ENCODE measurements at regions not wholly inside any gene's neighbourhood (a gene's known extent, or its start where the extent isn't known, plus 50 kb on each side); places are given as distances from the start of the nearest gene placed in this dataset.
A peak's percentile ranks its signal among the peaks of the same experiment; 100 is the strongest.

DNA sequence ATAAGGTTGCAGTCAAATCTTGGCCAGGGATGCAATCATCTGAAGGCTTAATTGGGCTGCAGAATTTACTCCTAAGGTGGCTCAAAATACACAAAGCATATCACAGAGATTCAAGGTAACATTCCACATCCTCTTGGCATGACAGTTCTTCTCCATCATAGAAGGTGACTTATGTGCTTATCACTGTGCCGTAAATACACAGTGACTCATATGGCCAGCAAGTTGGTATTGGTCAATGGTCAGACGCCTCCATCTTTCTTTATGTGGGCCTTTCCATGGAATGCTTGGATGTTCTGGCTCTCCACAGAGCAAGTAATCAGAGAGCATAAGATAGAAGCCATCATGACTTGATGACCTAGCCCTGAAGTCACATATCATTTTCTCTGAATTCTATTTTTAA is 168.8 kb upstream of the ST8SIA2 start:
- no peak for DNase-seq

DNA sequence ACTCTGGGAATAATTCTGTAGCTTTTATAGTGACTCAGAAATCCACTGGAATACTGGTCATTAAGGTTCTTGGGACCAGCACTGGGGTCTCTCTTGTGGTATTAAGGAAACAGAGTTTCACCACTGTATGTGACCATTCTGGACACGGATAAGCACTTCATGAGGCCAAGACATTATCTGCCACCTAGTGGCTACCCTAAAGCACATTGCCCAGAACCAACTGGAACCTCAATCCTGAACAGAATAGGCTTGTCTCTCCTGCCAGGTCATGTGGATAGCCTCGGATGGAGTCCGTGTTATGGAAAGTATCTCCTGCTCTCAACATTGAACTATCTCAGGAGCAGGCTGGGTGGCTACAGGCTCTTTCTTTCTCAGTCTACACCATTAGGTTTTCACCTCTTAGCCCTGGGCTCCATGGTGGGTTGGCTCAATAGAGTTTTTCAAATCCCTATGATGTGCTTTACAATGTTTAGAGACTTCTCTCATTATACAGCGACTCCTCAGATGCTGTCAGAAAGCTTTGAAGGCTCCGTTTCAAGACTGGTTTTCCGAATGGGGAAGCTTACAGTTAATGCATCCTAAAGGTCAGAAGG is 167.6 kb upstream of the ST8SIA2 start:
- DNase-seq = peak; percentile 20

- no peak for DNase-seq
Observed at GRCh38 chr15:92228830-92229229, 164.9 kb upstream of the ST8SIA2 start.

- no peak for DNase-seq
Observed at GRCh38 chr15:92231461-92231860, 162.2 kb upstream of the ST8SIA2 start.

DNA sequence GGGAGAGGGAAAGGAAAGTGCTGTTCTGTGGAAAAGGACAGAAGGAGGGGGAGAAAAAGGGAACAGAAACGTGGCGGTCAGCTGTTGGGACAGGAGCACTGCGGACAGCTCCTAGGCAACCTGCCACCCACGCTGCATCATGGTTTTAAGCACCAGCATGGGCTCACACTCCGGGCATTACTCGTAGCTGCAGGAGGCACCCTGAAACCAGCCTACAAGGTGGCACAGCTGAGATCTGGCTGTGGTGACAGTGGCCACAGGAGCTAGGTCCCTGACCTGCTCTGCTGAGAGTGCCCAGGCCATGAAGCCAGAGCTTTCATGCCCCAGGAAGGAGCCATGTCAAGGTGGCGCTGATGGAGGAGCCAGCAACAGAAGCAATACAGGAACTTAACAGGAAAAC is 161.4 kb upstream of the ST8SIA2 start:
- no peak for DNase-seq

DNA sequence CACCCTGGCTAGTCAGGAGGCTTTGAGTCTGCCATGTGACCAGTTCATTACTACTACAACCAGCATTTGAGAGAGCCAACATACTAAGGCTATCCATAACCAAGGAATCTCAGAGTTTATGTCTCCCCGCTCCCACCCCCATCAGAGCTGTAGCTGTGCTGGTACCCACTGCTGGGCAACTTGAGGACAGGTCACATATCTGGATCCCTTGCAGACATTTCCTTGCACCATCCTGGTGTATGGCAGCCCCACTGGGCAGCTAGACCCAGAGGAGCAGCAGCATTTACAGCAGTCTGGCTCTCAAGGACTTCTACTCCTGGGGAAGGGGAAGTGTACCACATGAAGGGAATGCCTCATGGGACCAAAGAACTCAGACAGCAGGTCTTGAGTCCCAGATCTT is 160.8 kb upstream of the ST8SIA2 start:
- DNase-seq = no peak

DNA sequence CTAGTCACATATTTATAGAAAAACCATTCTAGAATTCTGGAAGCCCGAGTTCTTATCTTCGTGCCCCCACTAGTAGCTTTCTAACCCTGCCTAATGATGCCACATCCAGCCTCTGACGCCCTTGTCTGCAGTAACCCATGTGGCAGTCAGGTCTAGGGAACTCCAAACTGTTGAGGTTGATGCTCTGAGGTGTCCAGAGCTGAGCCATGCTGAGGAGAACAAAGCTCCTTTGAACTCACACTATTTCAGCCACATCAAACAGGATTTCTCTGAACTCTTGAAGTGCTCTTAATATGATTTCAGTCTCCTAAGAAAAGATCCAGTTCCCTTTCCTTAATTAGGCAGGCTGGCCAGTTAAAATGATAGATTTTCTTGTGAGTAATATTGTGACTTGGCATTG is 150.5 kb upstream of the ST8SIA2 start:
- DNase-seq = no peak

DNA sequence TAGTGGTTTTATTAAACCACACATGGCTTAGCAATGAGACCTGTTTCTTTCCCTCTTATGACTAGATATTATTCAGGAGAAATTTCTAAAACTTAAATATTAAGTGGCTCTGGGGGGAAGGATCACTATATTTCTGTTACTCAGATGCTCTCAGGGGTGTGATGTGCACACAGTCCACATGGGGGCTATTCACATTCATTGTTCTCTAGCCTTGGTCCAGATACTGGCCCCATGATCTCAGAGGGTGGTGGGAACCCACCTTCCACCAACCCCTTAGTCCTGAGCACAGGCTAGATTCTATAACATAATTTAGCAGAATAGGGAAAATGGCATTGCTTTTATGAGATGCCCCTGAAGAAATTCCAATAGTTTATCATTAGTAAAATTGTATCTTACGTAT is 149.0 kb upstream of the ST8SIA2 start:
- no peak for DNase-seq

GRCh38 chr15:92247649-92248242 is 145.9 kb upstream of the ST8SIA2 start:
- no peak for DNase-seq

DNA sequence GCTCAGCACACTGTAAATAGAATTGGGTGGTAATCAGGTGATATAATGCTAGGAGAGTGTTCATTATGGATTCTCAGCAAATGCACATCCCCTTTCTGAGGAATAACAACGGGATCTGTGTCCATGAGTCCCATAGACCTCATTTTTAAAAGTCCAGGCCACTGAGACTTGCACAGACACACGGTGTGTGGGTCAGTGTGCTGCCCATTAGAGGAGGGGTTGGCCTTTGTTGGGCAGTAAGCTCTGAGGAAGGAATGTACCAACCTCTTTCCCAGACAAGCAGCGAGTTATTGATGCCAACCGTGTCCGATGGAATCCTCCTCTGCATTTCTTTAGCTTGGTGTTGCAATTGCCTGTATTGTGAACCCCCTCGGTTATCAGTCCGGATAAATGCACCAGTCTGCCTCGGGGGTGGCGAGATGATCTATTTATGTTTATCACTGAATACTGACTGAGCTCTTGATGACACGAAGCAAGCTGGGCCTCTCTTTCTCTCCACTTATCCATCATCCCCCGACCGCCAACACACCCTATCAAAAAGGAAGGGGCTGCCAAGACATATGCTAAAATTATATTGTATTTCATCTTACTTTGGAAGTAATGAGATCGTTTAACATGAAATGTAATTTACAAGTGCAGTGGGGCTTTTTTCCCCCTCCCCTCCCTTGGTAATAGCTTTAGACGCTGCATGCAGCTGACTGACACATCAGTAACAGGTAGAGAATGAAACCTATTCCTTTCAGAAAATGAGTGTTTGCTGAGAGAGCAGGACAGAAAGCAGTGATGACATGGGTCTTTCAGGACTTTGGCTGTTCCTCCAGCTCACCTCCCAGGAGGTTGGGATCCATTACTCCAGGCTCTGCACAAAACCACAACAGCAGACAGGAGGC is 126.6 kb upstream of the ST8SIA2 start:
- no peak for DNase-seq

- DNase-seq = no peak
Observed at GRCh38 chr15:92268900-92269299, 124.8 kb upstream of the ST8SIA2 start.

DNA sequence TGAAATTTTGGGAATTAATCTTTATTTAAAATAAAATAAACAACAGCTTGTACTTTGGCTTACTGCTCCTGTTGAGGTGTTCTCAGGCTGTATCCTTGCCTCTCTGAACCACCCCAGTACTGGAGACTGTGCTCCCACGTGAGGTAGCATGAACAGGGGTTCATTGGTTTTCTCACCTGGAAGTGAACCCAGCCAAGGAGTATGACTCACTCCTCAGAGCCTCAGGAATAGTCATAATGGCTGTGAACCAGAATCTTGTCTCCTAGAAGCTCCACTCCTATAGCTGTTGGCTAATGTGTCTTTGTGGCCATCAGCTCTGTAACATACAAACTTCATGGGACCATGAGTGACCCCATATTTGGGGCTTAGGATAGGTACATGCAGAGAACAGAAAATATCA is 122.5 kb upstream of the ST8SIA2 start:
- no peak for DNase-seq

DNA sequence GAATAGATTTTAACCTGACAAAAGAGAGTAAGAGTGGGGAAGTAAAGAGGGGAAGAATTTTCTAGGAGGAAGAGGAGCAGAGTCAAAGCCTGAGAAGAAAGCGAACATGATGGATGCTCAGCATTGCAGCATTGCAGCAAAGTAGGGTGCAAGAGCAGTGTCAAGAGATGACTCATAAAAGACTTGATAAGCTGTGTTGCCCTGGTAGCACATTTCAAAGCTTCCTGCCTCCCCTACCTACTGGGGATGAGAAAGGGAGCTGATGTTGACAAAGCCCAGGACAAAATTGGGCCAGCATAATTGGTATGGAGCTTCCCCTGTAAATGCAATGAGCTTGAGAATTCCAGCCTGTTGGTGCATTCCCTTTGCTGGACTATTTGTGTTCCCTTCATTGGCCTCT is 121.6 kb upstream of the ST8SIA2 start:
- DNase-seq = no peak

DNA sequence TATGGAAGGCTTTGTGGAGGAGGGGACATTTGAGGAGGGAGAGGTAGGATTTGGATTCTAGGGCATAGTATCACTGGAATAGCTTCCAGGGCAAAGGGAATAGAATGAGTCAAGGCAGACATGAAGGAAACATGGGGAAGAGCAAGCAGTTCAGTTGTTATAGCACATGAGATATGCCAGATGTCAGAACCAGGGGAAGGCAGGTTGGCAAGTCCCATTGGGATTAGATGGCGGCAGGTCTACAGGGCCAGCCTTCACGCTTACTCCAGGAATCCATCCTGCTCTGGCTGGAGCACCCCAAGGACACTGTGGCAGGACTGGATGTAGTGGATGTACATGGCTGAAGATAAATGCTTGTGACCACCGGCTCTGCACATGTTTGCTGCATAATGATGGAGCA is 120.4 kb upstream of the ST8SIA2 start:
- DNase-seq = no peak

GRCh38 chr15:92273723-92274122 is 120.0 kb upstream of the ST8SIA2 start:
- DNase-seq = peak; percentile 3

GRCh38 chr15:92277776-92278175 is 115.9 kb upstream of the ST8SIA2 start:
- peak; percentile 25 for DNase-seq

GRCh38 chr15:92283813-92284212 is 109.9 kb upstream of the ST8SIA2 start:
- DNase-seq = no peak

GRCh38 chr15:92288755-92289154 is 104.9 kb upstream of the ST8SIA2 start:
- DNase-seq = no peak

DNA sequence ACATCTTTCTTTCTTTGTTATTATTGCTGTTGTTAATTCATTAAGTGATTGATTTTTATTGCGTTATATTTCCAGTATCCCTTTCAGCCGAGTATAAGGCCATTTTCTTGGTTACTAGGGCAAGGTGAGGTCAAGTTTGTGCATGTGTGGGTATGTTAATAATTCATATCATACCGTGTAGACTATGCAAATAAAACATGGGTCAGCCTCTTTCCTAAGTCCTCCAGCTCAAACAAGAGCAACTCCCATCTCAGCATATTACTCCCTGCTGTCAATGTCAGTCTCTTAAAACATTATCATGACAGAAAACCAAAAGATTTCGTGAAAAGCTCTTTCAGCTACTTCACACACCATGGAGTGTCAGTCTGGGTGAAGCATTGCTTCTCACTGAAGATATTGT is 103.9 kb upstream of the ST8SIA2 start:
- DNase-seq = no peak

DNA sequence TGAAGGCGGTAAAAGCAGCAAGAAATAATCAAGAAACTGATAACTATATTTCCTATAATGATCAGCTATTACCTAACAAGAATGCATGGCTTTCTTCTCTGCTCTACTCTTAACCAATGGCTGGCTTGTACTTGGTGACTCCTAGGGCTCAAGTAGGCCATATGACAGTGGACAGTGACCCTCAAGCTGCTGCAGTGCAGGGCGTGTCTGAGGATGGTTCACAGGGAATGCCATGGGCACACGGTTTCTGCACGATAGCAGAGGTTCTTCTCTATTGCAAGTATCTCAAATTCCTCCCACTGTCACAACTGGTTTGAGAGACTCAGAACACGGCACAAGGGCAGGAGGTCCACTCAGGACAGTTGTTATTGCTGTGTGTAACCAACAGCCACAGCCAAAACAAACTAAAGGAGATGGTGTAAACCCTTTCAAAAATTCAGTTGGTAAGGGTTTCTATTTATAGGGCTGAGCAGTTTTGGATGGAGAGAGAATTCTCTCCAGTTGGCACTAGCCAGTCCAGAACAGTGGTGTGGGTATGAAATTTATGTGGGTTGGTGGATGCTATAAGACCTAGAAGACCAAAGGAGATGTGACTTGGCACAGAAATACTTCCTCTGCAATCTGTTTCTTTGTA is 103.2 kb upstream of the ST8SIA2 start:
- no peak for DNase-seq

- no peak for DNase-seq
Observed at GRCh38 chr15:92291900-92292299, 101.8 kb upstream of the ST8SIA2 start.

DNA sequence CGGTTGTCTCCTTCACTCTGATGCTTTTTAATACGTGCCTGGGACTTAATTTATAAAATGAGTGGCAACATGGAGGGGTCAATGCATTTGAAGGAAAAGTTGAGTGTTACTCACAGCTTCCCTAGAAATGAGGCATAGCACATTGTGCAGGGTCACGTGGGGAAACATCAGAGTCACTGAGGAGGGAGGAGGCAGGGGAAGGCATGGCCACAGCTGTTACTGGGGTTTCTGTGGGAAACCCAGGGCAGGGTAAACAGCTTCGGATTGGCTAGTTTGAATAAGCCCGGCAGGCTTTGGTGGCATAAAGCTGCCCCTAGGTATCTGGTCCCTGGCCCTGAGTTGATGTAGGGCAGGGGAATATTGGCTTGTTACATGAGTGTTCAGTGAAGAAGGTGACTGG is 98.9 kb upstream of the ST8SIA2 start:
- DNase-seq = no peak

Measured in left kidney (tissue), 1 donor.